ENCODE measurements at regions not wholly inside any gene's neighbourhood (a gene's known extent, or its start where the extent isn't known, plus 50 kb on each side); places are given as distances from the start of the nearest gene placed in this dataset.

GRCh38 chr12:77497647-77498046 lies 333.0 kb upstream of the NAV3 start:
- no peak for DNase-seq (ENCODE audit: extremely low read depth, low read depth)
- no peak for TF ChIP-seq CTCF (IDR thresholded peaks at IDR 0.05; ENCODE audit: low read depth, low read length, missing control alignments)
- H3K4me3 ChIP-seq (replicated peaks; ENCODE audit: low read depth, low read length): no peak overlapping the region

DNA sequence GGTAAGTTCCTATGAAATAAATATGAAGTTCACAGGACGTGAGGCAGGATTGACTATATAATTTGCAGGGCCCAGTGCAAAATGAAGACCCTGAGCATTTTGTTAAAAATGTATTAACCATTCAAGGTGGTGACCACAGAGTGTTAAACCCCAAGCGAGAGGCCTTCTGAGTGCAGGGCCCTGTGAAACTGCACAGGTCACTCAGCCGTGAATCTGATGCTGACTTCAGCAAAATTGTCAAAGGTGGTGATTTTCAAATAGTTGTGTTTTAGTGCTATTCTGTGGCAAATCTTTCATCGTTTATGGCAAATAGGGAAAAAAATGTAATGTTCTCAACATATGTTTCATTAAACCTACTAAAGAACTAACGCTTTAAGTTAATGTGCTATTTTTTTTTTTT lies 334.0 kb upstream of the NAV3 start:
- no peak for DNase-seq (ENCODE audit: extremely low read depth, low read depth)
- H3K4me3 ChIP-seq (replicated peaks; ENCODE audit: low read depth, low read length): no peak overlapping the region
- no peak for TF ChIP-seq CTCF (IDR thresholded peaks at IDR 0.05; ENCODE audit: low read depth, low read length, missing control alignments)

- TF ChIP-seq CTCF (IDR thresholded peaks at IDR 0.05; ENCODE audit: low read depth, low read length, missing control alignments): no peak
- H3K4me3 ChIP-seq (replicated peaks; ENCODE audit: low read depth, low read length): no peak overlapping the region
- no peak for DNase-seq (ENCODE audit: extremely low read depth, low read depth)
These were observed 336.4 kb upstream of the NAV3 start for GRCh38 chr12:77494296-77494695.

DNA sequence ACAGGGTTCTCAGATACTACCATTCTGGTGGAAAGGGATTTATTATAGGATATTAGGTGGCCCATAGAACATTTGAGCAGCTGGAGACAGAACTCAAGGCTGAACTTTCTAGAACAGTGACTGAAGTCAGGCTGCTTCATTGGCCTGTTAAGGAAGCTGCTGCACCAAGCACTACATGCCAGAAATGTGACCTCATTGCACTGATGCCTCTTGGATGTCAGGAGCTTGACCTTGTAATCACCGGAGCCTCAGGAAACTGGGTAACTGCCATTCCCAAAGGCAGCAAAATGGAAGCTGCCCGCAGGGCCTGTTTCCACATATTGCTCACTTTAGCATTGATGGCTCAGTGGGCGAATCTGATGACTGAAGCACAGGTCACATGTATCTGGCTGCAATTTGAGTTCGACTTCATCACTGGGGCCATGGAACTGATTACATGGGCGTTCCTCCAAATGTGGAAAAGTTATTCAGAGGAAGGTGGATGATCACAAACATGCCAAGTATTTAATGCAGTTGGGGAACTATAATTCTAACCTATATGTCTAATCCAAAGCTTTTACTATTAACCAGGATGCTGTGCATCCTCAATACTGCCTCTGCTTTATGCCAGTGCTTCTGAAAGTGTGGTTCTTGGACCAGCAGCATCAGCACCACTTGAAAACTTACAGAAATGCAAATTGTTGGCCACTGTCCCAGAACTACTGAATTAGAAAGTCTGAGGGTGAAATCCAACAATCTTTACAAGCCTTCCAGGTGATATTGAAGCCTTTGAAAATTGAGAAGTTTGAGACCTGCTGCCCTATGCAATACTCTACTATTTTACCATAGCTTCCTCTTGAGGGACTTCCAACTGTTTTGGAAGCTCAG lies 337.2 kb upstream of the NAV3 start:
- TF ChIP-seq CTCF (IDR thresholded peaks at IDR 0.05; ENCODE audit: low read depth, low read length, missing control alignments): no peak
- no peak for DNase-seq (ENCODE audit: extremely low read depth, low read depth)
- H3K4me3 ChIP-seq (replicated peaks; ENCODE audit: low read depth, low read length): no peak overlapping the region

- H3K4me3 ChIP-seq (replicated peaks; ENCODE audit: low read depth, low read length): no peak overlapping the region
- no peak for TF ChIP-seq CTCF (IDR thresholded peaks at IDR 0.05; ENCODE audit: low read depth, low read length, missing control alignments)
- no peak for DNase-seq (ENCODE audit: extremely low read depth, low read depth)
These were observed 338.2 kb upstream of the NAV3 start for GRCh38 chr12:77492536-77492935.

- TF ChIP-seq CTCF (IDR thresholded peaks at IDR 0.05; ENCODE audit: low read depth, low read length, missing control alignments): no peak
- DNase-seq (ENCODE audit: extremely low read depth, low read depth): no peak
- no peak overlapping the region for H3K4me3 ChIP-seq (replicated peaks; ENCODE audit: low read depth, low read length)
These were observed 341.2 kb upstream of the NAV3 start for GRCh38 chr12:77489331-77489970.
